GM19023 (cell line): ENCODE measurements at regions not wholly inside any gene's neighbourhood (a gene's known extent, or its start where the extent isn't known, plus 50 kb on each side); places are given as distances from the start of the nearest gene placed in this dataset.

Source experiments
- ATAC-seq: cut with Tn5 transposase; IDR thresholded peaks from one replicate; pipeline ENCODE4 v1.9.1; 2021; ENCODE audit warnings: mild to moderate bottlenecking, moderate library complexity; ENCODE audit not compliant: unreplicated experiment

DNA sequence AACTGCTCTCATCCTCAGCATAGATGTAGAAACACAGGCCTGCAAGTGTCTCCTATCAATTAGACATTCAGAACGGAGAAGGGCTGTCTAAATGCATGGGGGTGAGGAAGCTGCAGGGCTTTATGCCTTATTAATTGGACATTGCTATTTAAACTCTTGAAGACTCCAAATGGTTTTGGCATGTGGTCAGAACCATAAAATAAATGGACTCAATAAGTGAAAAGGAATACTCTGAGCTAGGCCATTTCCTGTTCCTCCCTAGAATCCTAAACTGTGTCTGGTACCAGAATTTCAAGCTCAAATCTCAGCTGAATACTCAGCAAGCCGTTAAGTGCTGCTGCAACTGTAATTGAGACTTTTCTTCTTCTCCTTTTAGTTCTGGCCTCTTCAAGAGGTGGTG is 80.4 kb upstream of the C1orf87 start:
- ATAC-seq, result no peak

DNA sequence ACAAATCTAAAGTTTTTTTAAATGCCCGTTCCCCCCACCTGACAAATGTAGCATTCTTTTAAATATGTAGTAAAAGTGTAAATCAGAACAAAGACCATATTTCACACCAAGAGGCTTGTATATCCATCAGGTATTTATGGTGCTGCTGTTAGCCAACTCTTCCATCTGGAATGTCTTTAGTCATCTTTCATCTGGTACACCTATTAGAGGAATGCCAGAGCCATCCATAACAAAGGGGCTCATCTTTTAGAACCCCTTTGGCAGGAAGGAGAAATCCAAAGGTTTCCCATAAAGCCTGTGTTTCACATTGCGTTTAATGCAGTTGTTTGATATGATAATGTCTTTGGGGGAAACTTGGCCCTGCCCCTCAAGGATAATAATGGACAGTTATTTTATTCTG is 79.3 kb upstream of the C1orf87 start:
- no peak for ATAC-seq

DNA sequence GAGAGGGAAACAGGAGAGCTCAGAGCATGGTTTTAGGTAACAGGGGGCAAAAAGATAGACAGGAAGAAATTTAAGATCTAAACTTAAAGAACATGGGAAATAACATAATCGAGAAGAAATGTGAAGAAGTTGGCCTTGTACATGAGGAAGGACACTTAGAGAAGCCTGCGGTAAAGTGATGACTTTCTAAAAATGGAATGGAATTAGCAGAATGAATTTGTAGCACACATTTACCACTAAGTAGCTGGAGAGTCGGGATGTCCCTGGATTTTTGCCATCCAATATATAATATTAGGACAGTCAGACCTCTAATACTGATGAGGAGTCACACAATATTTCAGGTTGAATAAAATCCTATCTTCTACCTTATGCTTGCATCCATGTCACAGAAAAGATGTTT is 77.7 kb upstream of the C1orf87 start:
- ATAC-seq, result no peak

DNA sequence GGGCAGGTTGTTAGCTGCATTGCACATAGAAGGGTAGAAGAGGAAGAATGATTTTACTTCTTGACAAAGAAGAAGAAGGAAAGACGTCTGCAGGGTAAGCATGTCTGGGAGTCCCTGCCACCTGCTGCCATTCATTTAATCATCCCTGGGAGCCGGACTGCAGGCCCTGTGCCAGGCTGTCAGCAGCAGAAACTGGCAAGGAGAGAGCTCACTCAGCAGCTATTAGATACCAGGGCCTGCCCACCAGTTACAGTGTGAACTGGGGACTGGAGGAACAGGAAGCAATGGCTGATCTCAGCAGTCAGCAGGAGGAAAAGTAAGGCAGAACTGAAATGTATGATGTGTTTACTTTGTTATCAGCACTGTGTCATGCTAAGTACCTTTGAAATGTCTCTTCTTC is 75.7 kb upstream of the C1orf87 start:
- no peak for ATAC-seq

DNA sequence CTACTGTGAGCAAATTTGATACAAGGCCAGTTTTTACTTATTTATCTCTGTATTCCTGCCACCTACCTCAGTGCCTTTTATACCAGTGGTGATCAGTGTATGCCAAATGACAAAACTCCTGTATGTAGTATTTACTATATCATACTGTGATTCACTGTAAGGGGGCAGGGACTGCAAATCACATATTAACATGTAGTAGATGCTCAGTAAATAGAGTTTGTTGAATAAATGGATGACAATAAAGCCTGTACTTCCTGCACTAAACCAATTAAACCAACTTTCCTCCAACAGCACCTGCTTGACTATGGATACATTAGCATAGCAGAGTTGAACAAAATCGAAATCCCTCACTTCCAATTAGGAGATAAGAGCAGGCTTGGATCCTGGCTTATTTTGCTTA is 73.3 kb upstream of the C1orf87 start:
- no peak for ATAC-seq

GRCh38 chr1:60145771-60146170 is 72.2 kb upstream of the C1orf87 start:
- no peak for ATAC-seq

- ATAC-seq, result no peak
Measured at GRCh38 chr1:60141743-60142142, 68.2 kb upstream of the C1orf87 start.

GRCh38 chr1:60141276-60141675 is 67.7 kb upstream of the C1orf87 start:
- ATAC-seq, result no peak

DNA sequence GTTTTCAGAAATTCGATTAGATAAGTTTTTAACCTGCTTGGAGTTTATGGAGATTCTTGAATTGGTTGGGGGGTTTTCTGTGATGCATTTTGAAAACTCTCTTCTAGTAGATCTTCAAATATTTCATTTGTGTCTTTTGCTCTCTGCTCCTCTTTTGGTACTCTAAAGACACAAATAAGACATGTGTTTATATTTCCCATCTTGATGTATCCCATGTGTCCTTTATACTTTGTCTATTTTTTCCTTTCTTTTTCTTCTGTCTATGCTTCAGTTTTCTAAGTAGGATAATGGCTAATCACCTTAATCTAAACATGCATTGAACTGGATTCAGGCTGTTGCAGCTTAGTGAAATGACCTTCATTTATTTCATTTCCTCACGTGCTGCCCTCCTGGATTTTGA is 63.8 kb upstream of the C1orf87 start:
- no peak for ATAC-seq

- no peak for ATAC-seq
Measured at GRCh38 chr1:60136395-60136794, 62.8 kb upstream of the C1orf87 start.

- ATAC-seq, result no peak
Measured at GRCh38 chr1:60134716-60135115, 61.1 kb upstream of the C1orf87 start.

DNA sequence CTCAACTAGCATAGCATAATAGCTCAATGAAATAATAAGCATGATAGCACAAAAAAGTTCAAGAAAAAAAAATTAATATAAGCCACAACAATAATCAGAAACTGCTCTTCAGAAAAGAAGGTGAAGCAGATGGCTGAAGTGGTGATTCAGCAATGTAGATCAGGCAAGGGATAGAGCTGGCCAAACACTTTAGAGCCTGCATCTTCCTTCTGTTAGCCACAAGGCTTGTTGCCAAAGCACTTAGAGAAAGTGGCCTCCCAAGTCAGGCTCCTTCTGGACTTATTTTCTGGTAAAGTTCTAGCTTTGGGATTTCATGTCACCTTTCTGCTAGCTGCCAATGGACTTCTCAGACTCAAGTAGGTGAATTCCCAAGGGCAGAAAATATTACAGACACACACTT is 60.3 kb upstream of the C1orf87 start:
- ATAC-seq, result no peak

- ATAC-seq, result no peak
Measured at GRCh38 chr1:60133000-60133673, 59.6 kb upstream of the C1orf87 start.

GRCh38 chr1:60132108-60132507 is 58.5 kb upstream of the C1orf87 start:
- ATAC-seq, result no peak

DNA sequence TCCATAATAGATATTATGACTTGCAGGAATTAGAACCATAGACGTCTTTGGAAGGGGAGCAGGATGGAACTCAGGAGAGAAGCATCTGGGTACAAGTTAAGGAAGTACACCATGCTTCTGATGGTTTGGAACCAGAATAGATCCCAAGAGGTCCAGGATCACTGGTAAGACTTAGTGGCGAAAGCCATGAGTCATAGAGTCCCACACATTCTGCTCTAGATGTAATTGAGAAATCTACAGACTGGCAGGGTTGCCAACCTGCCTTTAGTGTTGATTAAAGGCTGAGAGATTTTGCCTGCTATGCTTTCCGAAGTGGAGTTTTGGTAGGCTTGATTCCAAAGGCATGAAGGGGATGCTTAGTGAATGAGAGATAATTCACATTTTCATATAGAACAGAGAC is 57.1 kb upstream of the C1orf87 start:
- no peak for ATAC-seq

GRCh38 chr1:60129911-60130310 is 56.3 kb upstream of the C1orf87 start:
- ATAC-seq, result no peak

- ATAC-seq, result no peak
Measured at GRCh38 chr1:60126723-60127122, 53.2 kb upstream of the C1orf87 start.
